Gastroesophageal sphincter (tissue), 3 donors: ENCODE measurements at regions not wholly inside any gene's neighbourhood (a gene's known extent, or its start where the extent isn't known, plus 50 kb on each side); places are given as distances from the start of the nearest gene placed in this dataset.

Source experiments
- CTCF ChIP-seq, 4 experiments: fragments of 200-600 bp in 2 of 4; fragments of 450-650 bp in 2 of 4; sonication (generic) in 1 of 4; IDR thresholded peaks; one replicate each; pipeline ENCODE4 v1.5.1; 2017 to 2019; ENCODE audit warnings: antibody characterized with exemption in 4 of 4, mild to moderate bottlenecking in 2 of 4, moderate library complexity in 2 of 4
- EP300 ChIP-seq: sonication (generic); formaldehyde crosslinking; IDR thresholded peaks from one replicate; pipeline ENCODE4 v1.6.1; 2017; ENCODE audit warnings: antibody characterized with exemption, mild to moderate bottlenecking
- POLR2A ChIP-seq, 2 donors: fragments of 450-650 bp; IDR thresholded peaks; one replicate each; pipeline ENCODE4 v1.6.1; 2017; ENCODE audit warnings: antibody characterized with exemption in 2 of 2, mild to moderate bottlenecking in 2 of 2, moderate library complexity in 1 of 2
- POLR2AphosphoS5 ChIP-seq: sonication (generic); formaldehyde crosslinking; IDR thresholded peaks from one replicate; pipeline ENCODE4 v1.6.1; 2017; ENCODE audit warnings: antibody characterized with exemption

DNA sequence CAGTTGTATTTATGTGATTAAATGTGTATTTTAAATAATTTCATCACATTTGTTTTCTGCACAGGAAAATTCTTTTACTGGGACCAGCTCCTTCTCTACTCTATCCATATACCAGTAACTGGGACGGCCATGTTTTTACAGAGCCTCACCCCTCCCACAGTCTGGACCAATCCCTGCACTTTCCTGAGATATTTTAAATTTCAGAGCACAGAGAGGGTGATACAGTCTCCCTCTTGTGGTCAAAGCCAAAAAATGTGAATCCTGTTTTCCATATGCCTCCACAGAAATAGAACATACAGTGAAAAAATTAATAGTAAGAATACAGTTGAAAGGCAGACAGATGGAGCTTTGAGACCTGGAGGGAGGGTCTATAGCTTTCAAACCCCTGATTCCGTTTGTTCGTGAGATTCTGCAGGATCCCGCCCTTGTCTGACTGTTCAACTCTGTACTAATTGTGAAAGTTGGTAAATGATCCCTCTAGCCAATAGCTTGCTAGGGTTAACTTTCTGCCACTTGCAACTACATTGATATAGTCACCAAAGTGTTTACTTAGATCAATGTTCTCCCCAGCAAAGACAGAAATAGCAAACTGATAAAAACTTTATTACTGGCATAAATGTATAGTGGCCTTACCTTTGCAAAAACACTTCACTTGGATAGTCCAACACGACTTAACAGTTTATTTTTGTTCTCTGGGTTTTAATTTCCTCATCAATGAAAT, 172.2 kb downstream of the PPARGC1A start:
- TF ChIP-seq POLR2AphosphoS5 = no peak
- peak in 3 of 4 experiments; percentile 13 to 32 (median 22) for TF ChIP-seq CTCF (IDR thresholded peaks at IDR 0.05)
- no peak for TF ChIP-seq POLR2A (IDR thresholded peaks at IDR 0.05)
- no peak for TF ChIP-seq EP300
